SK-N-DZ (cell line): ENCODE measurements at regions not wholly inside any gene's neighbourhood (a gene's known extent, or its start where the extent isn't known, plus 50 kb on each side); places are given as distances from the start of the nearest gene placed in this dataset.

ENCODE experiments used
- DNase-seq: peaks from one replicate; pipeline ENCODE4 v3.0.0-alpha.2; 2015; ENCODE audit warnings: low spot score

DNA sequence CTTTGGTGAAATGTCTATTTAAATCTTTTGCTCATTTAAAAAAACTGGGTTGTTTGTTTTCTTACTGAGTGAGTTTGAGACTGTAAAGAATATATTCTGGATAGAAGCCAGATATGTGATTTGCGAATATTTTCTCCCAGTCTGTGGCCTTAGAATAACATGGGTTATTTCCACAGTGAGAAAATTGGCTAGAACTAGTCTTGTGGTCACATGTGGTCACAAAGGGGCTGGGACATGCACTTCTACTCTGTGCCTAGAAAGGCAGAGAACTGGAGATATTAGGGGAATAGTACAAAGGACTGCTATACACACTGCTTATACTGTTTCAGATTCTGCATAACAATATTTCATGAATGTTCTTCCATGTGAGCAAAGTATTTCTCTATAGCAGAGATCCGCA lies 79.9 kb upstream of the RGMA start:
- no peak for DNase-seq

DNA sequence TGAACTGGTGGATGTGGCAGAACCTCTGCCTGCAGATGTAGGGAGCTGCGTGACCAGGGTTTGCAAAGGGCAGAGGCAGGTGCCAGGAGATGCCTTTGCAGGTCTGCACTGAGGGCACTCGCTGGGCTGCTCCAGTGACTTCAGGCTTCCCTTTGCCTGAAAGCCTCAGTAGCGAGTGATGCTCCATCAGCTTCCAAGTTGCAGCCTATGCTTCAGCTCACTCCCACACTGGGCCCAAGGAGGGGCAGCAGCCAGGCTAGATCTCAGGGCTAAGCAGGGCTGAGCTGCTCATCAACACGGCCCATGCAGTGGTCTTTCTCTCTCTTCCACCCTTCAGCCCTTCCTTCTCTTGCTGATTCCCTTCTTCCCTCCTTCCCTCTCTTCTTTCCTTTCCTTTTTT lies 78.3 kb upstream of the RGMA start:
- no peak for DNase-seq

DNA sequence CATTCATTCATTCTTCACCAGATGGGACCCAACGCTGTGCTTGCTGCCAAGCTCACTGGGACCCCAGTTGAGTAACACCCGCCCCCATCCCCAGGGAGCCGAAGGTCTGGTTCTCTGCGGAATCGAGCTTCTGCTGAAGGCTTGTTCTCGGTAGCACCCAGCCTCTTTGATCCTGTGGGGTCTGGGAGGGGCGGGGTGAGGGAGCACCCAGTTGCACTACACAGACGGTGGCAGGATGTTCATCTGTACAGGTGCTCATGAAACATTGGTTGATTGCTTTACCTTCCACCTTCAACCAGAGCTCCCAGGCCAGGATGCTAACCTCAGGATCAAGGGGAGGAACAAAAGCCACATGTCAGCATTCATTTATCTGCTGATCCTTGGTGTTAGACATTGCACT lies 77.7 kb upstream of the RGMA start:
- no peak for DNase-seq

DNA sequence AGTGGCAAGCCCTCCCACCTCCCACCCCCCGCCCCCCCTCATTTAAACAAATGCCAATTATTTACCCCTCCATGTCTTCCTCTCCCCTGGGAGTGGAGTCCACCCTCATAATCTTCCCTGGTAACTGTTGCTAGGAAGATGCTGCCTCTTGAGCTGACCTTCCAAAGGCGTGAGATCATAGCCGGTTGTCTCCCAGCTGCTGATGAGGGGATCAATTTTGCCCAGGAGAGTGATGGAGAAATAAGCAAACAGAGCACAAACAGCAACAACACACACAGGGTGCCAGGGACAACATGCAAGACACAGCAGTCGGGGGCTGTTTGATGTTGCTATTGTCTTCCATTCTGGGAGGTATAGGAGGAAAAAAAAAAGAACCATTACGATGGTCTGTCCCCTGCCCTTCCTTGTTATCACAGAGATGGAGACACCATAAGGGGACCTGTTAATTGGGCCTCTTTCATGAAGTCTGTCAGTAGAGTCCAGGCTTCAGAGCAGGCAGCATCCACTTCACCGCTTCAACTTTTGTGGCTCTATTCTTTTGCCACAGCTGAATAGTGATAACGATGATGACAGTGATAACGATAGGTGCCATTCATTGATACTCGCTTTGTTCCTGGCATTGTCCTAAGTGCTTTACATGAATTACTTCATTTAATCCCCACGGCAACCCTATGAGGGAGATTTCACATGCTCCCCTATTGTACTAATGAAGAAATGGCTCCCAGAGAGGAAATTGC lies 76.9 kb upstream of the RGMA start:
- no peak for DNase-seq

DNA sequence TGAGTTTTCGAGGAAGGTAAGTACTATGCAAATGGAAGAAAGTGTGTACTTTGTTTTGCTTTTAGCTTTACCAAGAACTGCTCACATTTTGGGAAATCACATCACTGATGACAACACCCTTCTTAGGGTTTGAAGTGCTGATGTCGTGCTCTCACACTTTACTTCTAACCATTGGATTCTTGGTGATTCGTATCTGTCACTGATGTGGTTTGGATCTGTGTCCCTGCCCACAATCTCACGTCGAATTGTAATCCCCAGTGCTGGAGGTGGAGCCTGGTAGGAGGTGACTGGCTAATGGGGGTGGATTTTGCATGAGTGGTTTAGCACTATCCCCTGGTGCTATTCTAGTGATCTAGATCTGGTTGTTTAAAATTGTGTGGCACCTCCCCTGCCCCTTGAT lies 75.4 kb upstream of the RGMA start:
- no peak for DNase-seq

DNA sequence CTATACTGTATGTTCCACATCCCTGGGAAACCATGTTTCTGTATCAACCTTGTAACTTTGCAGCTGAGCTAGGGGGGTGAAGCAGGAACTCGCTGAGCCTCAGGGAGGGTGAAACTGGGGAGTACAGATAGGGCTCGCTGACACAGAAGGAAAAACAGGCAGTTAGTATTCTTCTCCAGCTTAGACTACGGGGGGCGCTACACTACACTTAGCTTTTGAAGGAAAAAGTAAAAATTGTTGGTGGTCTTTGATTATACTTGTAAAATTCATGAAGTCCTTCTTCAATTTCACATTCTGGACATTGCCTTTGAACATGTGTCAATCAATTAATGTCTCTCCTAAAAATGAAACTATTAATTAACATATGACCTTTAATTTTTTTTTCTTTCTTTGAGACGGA lies 73.5 kb upstream of the RGMA start:
- no peak for DNase-seq

DNA sequence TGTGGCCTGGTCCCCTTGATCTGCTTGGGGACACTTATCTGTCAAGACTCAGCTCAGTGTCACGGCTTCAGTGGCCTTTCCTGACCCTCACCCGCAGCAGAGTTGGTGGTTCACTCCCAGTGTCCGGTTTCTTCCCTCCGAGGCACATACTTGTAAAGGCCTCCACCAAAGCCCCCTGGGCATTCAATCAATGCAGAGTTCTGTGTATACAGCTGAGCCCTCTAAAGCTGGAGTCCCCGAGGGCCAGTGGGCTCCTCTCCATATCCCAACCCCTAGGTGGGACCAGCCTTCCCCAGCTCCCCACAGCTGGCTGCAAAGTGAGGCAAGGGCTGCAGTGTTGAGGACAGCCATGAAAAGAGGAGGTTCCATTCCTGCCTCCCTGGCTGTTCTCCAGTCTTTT lies 70.9 kb upstream of the RGMA start:
- DNase-seq = no peak

DNA sequence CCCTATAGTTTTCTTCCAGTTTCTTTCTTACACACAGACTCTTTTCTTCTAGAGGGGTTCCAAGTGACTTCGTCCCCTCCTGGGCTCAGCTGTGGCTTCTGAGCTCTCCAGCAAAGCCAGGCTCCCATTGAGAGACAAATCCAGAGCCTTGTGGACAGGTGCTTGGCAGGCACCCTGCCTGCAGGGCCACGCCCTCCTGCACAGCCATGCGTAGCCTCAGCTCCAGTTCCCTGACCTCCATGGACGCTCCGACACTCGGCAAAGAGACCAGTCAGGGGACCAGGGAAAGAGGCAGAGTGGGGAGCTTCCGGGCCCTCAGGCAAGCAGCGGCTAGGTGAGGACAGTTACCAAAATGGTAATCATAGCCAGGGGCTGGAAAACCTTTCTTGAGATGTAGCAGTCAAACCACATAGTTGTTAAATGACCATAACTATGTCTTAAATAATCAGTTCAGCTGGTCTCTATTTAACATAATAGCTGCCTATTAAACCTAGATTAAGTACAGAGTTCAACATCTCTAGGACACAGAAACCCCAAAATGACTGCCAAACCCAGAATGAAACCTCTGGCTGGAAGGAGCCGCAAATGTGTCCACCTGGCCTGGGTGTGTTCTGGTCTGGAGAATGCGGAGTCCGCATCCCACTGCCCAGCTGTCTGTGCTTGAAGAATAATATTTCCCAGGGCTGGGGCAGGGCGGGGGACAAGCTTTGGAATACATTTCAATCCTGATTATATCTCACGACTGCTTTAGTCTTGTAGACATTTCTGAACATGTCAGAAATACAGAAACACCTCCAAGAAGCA lies 69.3 kb upstream of the RGMA start:
- DNase-seq = no peak

DNA sequence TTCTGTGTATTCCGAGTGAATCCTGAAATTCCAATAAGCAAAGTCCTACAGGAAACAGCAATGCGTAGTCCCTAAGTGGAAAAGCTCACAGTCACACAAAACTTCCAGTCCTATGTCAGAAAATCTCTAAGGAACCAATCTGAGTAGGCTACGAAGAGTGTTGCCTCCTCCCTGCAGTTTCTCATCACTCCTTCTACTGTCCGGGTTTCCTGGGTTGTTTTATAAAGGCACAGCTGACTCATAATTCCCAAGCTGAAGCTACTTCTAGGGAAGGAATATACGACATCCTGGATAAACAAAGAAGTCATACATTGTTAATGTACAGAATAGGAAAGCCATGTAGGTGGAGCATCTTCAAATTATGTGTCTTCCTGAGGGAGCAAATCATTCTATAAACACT lies 65.7 kb upstream of the RGMA start:
- no peak for DNase-seq

DNA sequence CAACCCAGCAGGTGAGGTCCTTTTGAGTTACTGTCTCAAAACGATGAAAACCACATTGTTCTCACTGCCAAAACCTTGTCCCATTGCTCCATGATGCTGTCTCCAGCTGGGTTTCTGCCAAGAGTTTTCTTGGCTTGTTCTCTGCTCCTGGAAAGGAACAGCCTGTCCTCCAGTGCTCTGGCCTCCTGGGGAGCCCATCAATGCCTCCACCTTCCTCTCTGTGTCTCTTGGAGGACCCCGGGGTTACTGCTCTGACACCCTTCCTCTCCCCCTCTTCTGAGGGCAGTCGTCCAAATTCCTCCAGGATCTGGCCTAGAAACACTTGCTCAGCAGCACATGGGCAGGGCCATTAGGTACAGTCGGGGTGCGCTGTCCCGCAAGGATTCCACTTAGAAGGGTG lies 63.9 kb upstream of the RGMA start:
- no peak for DNase-seq

DNA sequence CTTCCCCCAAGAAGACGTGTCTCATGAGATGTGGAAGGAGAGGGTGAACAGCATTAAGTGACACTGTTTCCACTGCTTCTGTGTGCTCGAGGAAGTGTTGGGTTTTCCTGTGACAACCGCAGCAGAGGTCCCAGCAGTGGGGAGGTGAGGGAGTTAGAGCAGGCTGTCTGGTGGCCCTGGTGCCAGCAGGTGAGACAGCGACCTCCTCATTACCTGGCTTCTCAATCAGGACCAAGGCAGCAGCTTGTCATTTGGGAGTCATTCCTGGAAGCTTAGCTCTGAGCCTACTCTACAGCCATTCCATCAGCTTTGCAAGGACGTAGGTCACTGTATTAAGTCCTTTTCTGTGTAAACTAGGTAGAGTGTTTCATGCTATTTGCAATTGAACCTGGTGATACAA lies 63.3 kb upstream of the RGMA start:
- no peak for DNase-seq

DNA sequence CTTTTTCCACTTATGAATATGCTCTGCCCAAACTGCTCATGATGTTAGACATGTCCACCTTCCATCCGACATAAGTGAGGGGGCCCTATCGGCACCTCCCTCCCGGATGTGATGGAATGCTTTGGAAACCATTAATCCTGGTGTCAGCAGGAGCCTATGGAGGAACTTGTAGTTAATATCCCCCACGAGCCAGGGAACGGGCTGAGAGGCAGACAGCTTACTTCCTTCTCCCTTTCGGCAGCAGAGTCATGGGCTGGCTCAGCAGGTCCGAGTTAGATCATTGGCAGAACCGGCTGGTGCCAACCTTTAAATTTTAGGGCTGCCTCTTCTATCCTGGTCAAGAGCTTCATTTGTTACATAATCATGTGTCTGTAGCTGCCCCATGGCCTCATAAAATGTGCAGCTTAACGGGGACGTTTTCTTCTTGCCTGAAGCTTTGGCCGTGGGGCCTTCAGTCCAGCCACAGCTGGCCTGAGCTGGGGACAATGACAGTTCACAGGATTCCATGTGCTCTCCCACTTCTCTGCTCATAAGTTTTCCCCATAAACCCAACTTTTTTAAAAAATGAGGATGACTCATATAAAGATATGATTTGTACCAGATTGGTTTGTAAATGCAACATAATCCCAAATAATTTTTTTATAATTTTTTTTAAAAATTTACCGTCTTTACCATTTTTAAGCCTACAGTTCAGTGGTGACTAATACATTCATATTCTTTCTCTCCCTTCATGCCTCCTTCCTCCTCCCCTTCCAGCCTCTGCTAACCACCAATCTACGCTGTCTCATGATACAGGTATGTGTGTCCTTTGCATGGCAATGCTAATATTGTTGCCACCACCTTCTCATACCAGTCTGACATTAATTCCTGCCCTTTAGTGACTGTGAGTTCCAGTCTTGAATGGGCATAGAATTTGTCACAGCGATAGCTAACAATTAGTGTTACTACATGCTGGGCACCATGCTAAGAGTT lies 62.2 kb upstream of the RGMA start:
- DNase-seq = no peak

DNA sequence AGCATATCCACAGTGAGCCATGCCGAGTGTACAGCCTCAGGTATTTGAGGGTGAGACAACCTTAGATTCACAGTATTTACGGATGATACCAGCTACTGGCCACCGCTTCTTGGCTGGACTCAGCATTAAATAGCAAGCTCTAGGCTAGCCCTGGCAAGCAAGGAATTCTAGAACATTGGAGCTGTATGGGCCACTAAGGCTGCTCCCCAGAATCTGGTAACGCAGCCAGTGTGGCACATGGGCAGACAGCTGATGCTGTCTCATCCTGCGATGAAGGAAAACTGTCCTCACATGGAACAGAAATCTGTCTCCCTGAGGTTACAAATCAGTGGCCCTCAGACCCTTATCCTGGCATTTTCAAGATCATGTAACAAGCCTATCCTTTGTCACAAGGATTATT lies 57.6 kb upstream of the RGMA start:
- DNase-seq = no peak

DNA sequence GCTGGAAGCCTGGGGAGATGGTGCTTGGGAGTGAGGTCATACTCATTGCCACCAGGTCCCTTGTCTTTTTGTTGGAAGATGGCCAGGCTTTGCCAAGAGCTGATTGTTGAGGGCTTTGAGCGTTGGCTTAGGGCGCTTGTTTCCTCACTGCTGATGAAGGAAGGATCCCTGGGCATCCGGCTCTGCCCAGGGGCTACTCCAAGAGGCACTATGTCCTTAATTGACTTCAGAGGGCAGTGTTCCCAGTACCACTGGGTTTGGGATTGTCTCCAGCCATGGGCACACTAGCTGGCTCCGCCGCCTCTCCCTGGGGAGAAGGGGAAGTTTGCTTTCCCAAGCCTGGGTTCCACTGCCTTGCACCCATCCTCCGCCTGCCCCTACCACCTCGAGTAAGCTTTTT lies 57.2 kb upstream of the RGMA start:
- DNase-seq = no peak

DNA sequence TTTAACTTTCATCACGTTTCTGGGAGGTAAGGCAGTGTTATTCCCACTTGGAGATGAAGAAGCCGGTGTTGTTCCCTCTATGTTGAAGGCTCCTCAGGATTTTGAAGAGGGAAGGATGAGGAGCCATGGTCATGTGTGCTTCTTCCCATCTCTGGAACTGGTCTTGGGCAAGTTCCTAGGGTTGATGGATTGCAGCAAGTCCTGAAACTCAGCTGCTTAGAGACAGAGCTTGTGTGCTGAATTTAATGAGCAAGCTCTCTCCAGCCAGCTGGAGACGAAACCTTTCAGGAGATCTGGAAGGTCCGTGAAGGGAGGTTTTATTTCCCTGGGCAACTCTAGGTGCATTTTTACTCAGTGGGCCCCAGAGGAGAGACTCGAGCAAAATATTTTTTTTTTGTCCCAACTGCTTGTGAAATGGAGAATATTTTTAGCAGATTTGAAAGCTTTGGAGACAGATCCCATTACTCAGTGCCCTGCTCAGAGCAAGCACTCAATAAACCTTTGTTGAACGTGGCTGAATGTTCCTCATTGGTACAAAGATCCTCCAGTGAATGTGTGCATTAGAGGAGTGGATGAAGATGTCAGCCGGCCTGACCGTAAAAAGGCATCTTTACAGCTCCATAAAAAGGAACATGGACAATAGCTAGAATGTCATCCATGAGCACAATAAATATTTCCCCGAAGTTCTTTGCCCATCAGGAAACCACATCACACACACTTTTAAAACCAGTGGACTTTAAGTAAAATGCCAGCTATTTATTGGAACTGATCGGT lies 55.6 kb upstream of the RGMA start:
- DNase-seq = no peak

DNA sequence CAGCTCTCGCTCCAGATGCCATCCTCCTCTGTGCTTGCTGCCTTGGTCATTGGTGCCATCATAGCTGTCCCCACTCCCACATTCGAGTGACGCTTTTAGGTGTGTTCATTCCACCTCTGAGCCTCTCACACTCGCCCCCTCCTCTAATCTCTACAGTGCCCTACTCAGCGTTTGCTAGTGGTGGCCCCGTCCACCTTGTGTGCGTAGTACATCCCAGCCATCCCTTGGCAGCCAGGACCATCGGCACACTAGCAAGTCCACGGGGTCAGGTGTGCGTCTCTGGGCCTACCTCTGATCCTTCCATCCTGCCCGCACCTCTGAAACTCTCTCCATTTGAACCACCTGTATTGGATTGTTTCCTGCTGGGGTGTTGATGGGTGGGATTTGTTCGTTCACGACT lies 54.2 kb upstream of the RGMA start:
- no peak for DNase-seq

DNA sequence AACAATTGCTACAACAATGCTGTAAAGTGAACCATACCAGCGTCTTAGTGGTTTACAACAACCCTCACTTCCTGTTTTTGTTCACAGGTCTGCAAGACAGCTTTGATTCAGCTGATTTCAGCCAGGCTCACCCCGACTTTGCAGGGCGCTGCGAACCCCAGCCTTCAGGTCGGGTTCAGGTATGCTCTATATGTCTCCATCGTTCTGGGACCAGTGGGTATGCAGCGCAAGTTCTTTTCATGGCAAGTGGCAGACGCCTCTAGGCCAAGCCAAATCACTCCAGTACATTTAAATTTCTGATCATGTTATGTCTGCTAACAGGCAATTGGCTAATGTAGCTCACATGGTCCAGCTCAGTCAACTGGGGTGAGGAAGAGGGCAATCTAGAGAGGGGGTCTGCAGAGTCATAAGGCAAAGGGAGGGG lies 52.4 kb upstream of the RGMA start:
- DNase-seq = no peak

DNA sequence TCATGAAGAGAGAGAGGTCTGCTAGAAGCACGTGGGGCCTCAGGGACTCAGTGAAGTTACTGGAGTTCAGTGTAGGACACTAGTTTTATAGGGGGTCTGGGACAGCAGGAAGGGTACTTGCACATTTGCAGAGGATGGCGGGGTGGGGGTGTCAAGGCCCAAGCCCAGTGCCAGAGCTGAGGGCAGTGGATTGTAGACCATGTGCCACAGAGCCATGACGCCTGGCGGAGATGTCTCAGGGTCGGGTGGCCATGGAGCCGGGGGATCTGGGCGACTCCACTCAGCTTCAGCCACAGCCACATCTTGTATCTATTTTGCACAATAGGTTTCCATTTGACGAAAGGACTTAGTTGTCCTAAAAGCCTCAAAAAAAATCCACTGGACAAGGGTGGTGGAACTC lies 50.4 kb upstream of the RGMA start:
- no peak for DNase-seq

DNA sequence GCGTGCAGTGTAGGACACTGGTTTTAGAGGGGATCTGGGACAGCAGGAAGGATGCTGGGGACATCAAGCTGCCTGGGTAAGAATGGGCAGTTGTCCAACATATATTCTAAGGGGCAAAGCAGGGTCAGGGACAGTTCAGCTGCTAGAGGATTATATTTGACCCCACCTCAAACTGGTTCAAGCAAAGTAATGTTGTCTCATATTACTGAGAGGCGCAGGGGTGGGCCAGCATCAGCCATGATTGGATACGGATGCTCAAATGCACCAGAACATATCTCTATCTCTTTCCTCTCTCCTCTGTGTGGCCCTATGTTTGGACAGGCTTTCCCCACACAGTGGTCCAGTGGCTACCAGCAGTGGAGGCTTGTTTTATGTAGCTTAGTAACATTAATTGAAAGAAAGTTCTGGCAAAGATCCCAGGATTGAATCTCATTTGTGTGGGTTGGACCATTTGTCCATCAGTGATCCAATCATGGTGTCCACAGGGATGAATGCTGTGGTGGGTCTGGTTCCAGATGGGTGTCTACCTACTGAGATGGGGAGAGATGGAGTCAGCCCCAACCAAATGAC lies 49.8 kb upstream of the RGMA start:
- DNase-seq = no peak
